Hepatocyte (in vitro differentiated cells): ENCODE measurements at regions not wholly inside any gene's neighbourhood (a gene's known extent, or its start where the extent isn't known, plus 50 kb on each side); places are given as distances from the start of the nearest gene placed in this dataset.

ENCODE experiments used
- EZH2 ChIP-seq: fragments of 200-600 bp; sonication (generic); IDR thresholded peaks from 2 replicates; pipeline ENCODE4 v1.6.1; 2016; ENCODE audit warnings: antibody characterized with exemption, mild to moderate bottlenecking, borderline replicate concordance
- EZH2phosphoT487 ChIP-seq: fragments of 200-600 bp; sonication (generic); IDR thresholded peaks from one replicate; pipeline ENCODE4 v1.6.1; 2018; ENCODE audit warnings: antibody characterized with exemption, mild to moderate bottlenecking, low read depth, moderate library complexity; ENCODE audit not compliant: unreplicated experiment, severe bottlenecking
- TF ChIP-seq, protein P1 (sequence below): fragments of 200-600 bp; sonication (generic); IDR thresholded peaks from 2 replicates; pipeline ENCODE4 v1.5.1; 2016; ENCODE audit warnings: antibody characterized with exemption, mild to moderate bottlenecking; ENCODE audit not compliant: poor library complexity

DNA sequence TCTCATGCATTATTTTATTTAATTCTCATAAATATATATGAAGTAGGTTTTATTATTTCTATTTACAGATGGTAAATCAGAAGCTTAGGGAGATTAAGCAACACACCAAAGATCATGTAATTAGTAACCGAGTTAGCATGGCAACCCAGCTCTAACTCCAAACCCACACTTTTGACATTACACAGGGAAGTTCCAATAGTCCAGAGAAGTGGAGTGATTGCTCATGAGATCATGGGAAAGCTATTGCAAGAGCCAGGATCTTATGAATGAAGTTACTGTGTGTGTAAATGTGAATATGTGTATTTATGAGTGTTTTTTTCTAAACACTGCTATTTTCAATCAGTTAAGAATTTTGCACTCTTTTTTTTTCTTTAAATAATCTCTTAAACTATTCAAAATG, 225.8 kb upstream of the KIRREL3 start:
- TF ChIP-seq, protein P1, sequence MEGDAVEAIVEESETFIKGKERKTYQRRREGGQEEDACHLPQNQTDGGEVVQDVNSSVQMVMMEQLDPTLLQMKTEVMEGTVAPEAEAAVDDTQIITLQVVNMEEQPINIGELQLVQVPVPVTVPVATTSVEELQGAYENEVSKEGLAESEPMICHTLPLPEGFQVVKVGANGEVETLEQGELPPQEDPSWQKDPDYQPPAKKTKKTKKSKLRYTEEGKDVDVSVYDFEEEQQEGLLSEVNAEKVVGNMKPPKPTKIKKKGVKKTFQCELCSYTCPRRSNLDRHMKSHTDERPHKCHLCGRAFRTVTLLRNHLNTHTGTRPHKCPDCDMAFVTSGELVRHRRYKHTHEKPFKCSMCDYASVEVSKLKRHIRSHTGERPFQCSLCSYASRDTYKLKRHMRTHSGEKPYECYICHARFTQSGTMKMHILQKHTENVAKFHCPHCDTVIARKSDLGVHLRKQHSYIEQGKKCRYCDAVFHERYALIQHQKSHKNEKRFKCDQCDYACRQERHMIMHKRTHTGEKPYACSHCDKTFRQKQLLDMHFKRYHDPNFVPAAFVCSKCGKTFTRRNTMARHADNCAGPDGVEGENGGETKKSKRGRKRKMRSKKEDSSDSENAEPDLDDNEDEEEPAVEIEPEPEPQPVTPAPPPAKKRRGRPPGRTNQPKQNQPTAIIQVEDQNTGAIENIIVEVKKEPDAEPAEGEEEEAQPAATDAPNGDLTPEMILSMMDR, result no peak
- no peak for TF ChIP-seq EZH2phosphoT487
- no peak for TF ChIP-seq EZH2
